ENCODE measurements at regions not wholly inside any gene's neighbourhood (a gene's known extent, or its start where the extent isn't known, plus 50 kb on each side); places are given as distances from the start of the nearest gene placed in this dataset.

DNA sequence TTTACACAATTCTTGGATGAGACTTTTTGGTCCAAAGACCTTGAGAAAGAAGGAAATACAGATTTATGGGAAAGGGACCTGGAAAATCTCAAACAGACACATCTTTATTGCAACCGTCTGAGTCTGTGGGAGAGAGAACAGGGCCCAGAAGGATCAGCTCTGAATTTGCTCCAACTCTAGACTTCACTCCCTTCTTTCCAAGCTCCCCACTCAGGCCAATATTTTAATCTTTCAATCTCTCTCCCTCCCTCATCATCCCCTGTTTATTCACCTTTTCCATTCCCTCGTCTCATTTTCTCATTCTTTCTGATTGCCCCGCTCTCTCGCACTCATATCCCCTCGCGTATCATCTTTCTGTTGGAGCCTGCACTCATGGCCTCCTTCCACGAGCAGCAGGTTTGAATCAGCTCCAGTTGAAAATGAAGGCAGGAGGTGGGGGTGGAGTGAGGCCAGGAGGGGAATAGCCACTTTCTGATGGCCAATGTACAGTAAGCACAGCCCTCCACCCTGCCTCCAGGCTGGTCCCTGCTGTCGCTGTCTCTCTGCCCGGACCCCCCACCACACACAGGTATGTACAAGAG is 63.6 kb upstream of the BOC start:
- FAIRE-seq (no peak), DNase-seq (ENCODE audit: low read depth in 1 of 2, low spot score in 2 of 2) (no peak)
- Histone ChIP-seq H3K4ac (replicated peaks; ENCODE audit: insufficient read length, low read depth, low read length) (no peak overlapping the region), H3K79me1 (ENCODE audit: low read depth, low read length) (no peaks in the 10 kb centered on the region), H4K91ac (replicated peaks; ENCODE audit: insufficient read length, low read length) (no peak overlapping the region), H2AK5ac (ENCODE audit: low read depth, low read length) (no peak overlapping the region), H2BK120ac (replicated peaks; ENCODE audit: low read depth, low read length) (no peak overlapping the region), H2BK5ac (ENCODE audit: low read depth, low read length) (no peak overlapping the region), H2AFZ (ENCODE audit: low read length) (no peak overlapping the region; the same call in 1 of the 2 replicates), H4K20me1 (replicated peaks in 1 of 2; ENCODE audit: control insufficient read depth in 1 of 2, insufficient read depth in 2 of 2, low read length in 2 of 2) (no peaks in the 10 kb centered on the region), H3K9ac (replicated peaks in 1 of 4; ENCODE audit: extremely low read depth in 1 of 4, low read depth in 3 of 4, low read length in 3 of 4) (no peak overlapping the region), H3K56ac (replicated peaks; ENCODE audit: insufficient read length, low read depth, low read length) (no peak overlapping the region), H4K5ac (ENCODE audit: insufficient read length, low read depth, low read length) (no peak overlapping the region), H3K27me3 (replicated peaks in 1 of 4; ENCODE audit: control insufficient read depth in 3 of 4, extremely low read depth in 1 of 4, insufficient read depth in 3 of 4, low read length in 3 of 4) (no peaks in the 10 kb centered on the region; a peak in 1 of 7 replicates), H3K9me3 (ENCODE audit: insufficient read depth in 2 of 2, low read depth in 1 of 2, low read length in 1 of 2) (no peaks in the 10 kb centered on the region), H3K36me3 (ENCODE audit: control insufficient read depth in 2 of 4, insufficient read depth in 4 of 4, low read length in 3 of 4) (no peaks in the 10 kb centered on the region), H3K4me1 (replicated peaks in 1 of 4; ENCODE audit: control insufficient read depth in 3 of 4, insufficient read depth in 4 of 4, low read length in 3 of 4) (peaks cover 0 to 11% (median 7%) of the 10 kb centered on the region in 4 experiments; a peak in 4 of 7 replicates), H3K23me2 (ENCODE audit: low read depth, low read length) (no peaks in the 10 kb centered on the region), H2BK20ac (ENCODE audit: low read length) (no peak overlapping the region), H4K8ac (ENCODE audit: extremely low read depth, insufficient read depth, low read length) (no peak overlapping the region; the same call in 1 of the 2 replicates), H2BK15ac (ENCODE audit: low read length) (no peak overlapping the region), H3K27ac (ENCODE audit: low read depth, low read length) (no peak overlapping the region), H3K4me3 (ENCODE audit: extremely low read depth in 1 of 4, insufficient read depth in 2 of 4, low read depth in 3 of 4, low read length in 4 of 4) (no peak overlapping the region), H3K4me2 (ENCODE audit: insufficient read depth in 1 of 2, low read depth in 2 of 2, low read length in 2 of 2) (no peak overlapping the region), H3K79me2 (ENCODE audit: control insufficient read depth in 1 of 2, insufficient read depth in 2 of 2, low read length in 2 of 2) (no peaks in the 10 kb centered on the region), H2BK12ac (ENCODE audit: low read depth, low read length) (no peak overlapping the region), H3K18ac (ENCODE audit: extremely low read depth, low read length) (no peak overlapping the region), H3K23ac (ENCODE audit: insufficient read length) (no peak overlapping the region), H3K14ac (ENCODE audit: insufficient read length) (no peak overlapping the region)
- 90 to 100% methylated on average over 4 to 9 of the region's 9 CpGs for WGBS, 2 experiments (ENCODE audit: extremely low coverage in 1 of 2, insufficient coverage in 1 of 2, insufficient read length in 1 of 2, insufficient replicate concordance in 2 of 2, low coverage in 1 of 2, low lambda C conversion rate in 2 of 2, missing lambda C conversion rate in 1 of 2)
- ChIA-PET CTCF (ENCODE audit: partially characterized antibody) (interaction anchor here (0.8 to 7.2 kb wide), 8 partner anchors 13 to 140 kb away, joined by 3 to 46 read pairs (median 4); no protein-coding TSS in a partner anchor), POLR2A (ENCODE audit: partially characterized antibody) (no interaction called here)
- TF ChIP-seq, protein P1, sequence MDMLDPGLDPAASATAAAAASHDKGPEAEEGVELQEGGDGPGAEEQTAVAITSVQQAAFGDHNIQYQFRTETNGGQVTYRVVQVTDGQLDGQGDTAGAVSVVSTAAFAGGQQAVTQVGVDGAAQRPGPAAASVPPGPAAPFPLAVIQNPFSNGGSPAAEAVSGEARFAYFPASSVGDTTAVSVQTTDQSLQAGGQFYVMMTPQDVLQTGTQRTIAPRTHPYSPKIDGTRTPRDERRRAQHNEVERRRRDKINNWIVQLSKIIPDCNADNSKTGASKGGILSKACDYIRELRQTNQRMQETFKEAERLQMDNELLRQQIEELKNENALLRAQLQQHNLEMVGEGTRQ (IDR thresholded peaks at IDR 0.05; ENCODE audit: low read length) = no peak
- TF ChIP-seq CBX5 (IDR thresholded peaks at IDR 0.05; ENCODE audit: low read depth, low read length) (no peak), RNF2 (IDR thresholded peaks at IDR 0.05; ENCODE audit: borderline replicate concordance, low read depth, low read length, missing control alignments, poor library complexity, severe bottlenecking) (no peak), RAD21 (IDR thresholded peaks at IDR 0.05 in 1 of 2, conservative IDR thresholded peaks at IDR 0.05 in 1 of 2; ENCODE audit: low read depth in 2 of 2, low read length in 2 of 2) (no peak), FOSL1 (IDR thresholded peaks at IDR 0.05; ENCODE audit: insufficient read depth, low read depth, low read length) (no peak), SP4 (IDR thresholded peaks at IDR 0.05; ENCODE audit: low read length) (no peak), TAF7 (optimal IDR thresholded peaks at IDR 0.05; ENCODE audit: borderline replicate concordance, low read depth, low read length) (no peak), NRF1 (IDR thresholded peaks at IDR 0.05; ENCODE audit: low read depth, low read length) (no peak), CREB1 (IDR thresholded peaks at IDR 0.05) (no peak), MAFK (IDR thresholded peaks at IDR 0.05; ENCODE audit: low read depth, low read length) (no peak)
- TF ChIP-seq, protein P2, sequence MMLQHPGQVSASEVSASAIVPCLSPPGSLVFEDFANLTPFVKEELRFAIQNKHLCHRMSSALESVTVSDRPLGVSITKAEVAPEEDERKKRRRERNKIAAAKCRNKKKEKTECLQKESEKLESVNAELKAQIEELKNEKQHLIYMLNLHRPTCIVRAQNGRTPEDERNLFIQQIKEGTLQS (IDR thresholded peaks at IDR 0.05; ENCODE audit: insufficient read depth, low read depth, low read length) = no peak
